Activated effector memory CD4-positive, alpha-beta T cell treated with Interleukin-2 at 50 U/mL for 16 hours (primary cell): ENCODE measurements at regions not wholly inside any gene's neighbourhood (a gene's known extent, or its start where the extent isn't known, plus 50 kb on each side); places are given as distances from the start of the nearest gene placed in this dataset.

Source experiments
- DNase-seq: peaks from one replicate; pipeline ENCODE4 v3.0.0-alpha.2; 2020

DNA sequence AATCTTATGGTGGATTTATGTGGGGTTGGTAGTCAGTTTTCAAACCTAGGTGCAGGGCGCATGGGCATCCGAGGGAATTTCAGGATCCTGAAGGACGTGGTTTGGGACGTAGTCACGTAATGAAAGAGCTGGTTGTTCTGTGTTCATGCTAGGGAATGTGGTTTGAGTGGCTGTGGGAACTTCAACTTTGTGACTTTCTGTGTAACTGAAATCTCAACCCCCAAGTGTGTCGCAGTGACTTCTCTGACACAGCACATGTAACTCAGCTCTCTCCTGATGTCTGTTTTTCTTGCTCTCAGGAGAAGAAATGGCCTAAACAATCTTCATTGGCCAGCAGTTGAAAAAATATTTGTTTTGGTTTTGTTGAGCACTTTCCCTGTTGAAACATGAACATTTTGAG is 199.0 kb downstream of the PTEN start:
- DNase-seq: no peak

DNA sequence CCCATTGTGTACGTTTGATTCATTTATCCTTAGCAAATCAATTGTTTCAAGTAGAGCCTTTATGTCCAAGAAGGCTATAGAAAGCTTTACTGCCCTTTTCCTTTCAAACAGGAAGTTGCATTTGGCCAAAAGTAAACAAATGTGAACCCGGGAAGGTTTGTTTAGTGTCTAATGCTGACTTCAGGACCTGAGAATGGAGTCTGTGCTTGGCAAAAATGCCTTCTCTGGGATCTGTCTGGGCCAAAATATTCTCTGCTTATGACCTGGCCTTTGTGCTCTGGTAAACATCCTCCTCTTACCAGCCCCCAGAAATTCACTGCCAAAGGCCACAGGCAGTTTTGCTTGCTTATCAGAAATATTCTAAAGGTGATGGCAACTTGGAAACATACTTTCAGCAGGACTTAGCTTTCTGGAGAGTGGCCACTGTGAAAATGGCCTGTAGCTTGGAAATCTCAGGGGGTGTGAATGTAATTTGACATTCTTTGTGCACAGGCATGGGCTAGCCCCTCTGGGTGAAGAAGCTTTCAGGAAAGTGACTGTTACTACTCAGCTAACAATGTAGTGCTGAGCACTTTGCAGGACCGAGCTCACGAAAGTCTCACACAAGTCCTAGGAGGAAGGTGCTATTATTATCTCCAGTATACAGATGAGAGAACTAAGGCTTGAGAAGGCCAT is 199.5 kb downstream of the PTEN start:
- DNase-seq: no peak

DNA sequence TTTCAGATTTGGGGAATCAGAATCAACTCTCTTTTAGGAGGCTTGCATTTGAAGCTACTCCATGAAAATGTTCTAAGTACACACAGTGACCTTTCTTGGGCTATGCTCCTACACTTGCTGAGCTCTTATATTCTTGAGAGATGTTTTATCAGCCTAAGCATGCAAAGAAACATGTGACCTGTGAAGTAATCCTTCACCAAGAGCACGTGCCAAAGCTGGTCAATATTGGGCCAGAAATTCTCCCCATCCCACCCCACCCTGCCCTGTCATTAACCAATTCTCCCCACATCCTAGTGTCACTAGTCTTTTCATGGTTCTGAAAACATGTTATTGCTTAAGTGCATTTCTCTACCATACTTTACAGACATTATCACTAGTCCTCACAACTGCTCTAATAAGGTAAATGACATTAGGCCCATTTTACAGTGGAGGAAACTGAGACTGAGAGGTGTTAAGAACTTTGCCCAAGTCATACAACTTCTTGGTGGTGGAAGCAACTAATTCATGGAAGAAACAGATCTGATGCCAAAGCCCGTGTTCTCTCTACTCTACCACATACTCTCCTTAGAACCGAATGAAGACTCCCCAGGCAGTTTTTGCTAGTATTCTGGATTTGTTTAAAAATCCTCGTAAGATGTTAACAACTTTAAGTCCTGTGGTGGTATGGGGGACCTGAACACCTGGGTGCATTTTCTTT is 200.6 kb downstream of the PTEN start:
- no peak for DNase-seq

DNA sequence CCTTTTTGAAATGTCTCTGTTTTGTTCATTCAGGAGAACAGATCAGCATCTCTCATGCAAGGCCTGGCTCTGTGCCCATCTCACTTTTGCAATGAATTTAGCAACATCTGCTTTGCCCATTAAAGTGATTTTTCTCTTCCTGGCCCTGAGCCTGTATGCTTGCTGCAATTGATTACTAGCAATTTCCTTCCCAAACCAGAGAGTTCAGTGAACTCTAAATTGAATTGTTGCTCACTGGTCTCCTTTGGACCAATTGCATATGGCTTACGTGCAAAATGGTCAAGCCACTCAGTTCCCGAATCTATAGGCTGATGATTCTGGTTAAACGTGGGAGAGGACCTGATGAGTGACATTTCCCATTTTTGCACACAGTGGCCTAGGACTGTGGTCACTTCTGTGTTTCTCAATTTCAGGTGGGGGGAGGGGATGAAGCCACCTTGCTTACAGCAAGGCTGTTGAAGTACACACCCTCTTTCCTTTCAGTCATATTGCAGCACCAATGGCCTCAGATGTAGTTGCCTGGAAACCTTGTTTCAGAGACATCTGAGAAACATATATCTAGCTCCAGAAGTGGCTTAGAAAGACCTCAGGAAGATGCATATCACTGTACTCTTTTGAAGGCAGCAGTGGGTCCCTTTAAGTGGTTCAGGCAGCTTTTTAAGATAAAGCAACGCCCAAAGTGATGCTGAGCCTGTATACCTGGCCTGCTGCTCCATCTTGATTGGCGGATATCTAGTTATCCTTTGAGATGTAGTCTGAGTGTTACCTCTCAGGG is 201.4 kb downstream of the PTEN start:
- no peak for DNase-seq

DNA sequence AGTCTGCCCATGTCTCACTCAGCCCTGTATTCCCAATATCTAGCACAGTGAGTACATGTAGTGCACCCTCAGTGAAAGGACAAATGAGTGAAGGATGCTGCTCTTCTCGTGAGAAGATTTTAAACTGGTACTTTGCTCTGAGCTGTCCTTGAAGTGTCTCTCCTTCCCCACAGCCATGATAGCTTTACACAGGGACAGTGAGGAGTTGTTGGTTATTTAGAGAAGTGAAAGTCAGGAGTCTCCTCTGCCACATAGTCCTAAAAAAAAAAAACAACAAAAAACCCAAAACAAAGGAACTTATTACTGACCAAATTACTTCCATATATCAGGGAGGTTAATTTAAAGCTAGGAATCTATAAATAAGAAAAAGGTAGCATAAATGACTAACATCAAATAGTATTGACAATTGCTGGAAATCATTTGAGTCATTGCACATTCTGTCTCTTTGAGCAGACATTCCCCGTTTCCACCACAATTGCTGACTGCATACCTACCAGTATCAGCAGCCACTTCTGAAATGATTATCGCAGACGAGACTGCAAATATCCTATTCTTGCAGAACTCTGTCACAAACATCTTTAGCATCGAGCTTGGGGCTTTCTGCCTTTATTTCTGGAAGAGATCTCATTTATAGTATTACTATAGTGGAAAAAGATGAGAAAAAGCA is 202.1 kb downstream of the PTEN start:
- DNase-seq: no peak

DNA sequence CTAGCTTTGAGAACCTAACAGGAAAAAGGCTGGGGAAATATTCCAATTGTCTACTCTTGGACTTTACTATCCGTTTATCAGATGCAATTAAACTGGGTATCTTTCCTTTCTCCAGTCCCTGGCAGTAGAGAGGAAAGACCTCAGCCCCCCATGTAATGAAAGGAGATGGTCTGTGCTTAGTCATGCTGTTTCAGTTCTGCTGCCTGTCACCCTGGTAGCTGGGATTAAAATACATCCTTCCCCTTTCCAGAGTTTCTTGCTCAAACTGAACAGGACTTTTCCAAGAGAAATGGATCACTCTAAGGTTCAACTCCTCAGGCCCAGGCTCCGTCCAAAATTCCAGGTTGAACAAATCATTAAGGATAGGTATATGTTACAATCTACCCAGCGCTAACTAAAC is 202.9 kb downstream of the PTEN start:
- DNase-seq: no peak

DNA sequence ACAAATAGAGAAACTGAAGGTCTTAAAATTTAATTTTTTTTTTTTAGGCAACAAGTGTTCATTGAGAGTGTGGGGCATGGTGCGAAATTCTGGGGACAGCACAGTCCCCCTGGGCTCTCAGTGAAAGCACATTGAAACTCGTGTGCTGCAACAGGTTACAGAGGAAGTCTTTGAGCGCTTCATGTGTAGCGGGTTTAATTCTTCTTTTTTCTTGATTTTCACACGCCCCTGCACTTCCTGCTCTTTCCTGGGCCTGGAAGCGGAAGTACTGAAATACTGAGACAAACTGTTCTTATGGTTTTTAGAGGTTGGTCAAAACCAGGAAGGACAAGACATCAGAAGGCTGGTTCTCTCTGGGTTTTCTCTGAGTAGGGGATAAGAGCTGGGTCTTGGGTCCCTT is 203.5 kb downstream of the PTEN start:
- DNase-seq: no peak

DNA sequence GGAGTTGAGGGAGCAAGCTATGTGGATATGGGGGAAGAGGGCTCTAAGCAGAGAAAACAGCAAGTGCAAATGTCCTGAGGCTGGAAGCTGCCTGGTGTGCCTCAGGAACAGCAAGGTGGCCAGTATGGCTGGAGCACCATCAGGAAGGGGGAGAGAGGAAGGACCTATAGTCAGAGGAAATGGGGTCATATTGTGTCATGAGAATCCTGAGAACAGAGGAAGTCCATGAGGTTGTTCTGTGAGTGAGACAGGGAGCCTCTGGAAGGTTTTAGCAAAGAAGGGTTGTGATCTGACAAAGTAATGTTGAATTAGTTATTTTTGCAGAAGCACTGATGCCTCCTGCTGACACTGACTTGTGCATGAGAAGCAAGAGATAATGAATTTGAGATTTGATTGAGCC is 204.3 kb downstream of the PTEN start:
- DNase-seq: no peak

DNA sequence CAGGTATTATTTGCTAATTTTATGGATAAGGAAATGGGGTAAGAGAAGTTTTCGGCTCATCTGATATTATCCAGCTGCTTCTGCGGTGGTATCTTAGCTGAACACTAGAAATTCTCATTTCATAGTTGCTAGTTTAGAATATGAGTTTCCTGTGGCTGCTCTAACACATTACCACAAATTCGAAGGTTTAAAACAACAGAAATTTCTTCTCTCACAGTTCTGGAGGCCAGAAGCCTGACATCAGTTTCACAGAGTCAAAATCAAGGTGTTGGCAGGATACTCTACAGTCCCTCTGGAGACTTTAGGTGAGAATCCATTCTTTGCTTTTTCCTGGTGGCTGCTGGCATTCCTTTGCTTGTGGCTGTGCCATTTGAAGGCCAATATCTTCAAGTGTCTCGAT is 205.9 kb downstream of the PTEN start:
- no peak for DNase-seq

DNA sequence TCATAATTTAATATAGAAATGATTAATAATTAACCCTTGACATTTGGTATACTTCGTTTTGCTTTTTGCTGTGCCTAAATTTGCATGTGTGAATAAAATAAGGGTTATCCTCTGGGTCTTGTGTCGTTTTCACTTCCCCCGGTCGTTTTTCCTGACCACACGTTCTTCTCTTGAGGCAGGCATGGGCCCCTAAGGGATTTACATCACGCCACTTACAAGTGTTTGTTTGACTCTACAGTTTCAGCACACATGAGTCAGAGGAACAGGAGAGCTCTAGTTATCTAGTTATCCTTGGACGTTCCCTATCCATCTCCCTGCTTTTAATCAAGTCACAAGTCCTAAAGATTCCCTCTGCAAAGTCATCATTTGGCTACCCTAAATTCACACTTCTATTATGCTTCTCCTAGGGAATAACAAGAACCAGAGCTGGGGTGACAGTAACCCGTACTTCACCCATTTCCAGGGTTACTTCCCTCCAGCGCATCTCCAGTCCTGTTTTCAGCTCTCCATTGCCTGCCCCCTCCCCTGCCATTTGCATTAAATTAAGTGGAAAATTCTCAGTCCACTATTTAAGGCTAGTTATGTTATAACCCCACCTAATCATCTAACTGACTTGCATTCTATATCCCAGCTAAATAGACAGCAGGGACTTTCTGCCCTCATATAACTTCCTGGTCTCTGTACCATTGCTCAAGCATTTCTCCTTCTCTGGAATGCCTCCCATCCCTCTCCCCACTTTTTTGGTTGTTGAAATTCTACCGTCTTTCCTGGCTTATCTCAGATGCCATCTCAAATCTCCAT is 206.9 kb downstream of the PTEN start:
- no peak for DNase-seq

DNA sequence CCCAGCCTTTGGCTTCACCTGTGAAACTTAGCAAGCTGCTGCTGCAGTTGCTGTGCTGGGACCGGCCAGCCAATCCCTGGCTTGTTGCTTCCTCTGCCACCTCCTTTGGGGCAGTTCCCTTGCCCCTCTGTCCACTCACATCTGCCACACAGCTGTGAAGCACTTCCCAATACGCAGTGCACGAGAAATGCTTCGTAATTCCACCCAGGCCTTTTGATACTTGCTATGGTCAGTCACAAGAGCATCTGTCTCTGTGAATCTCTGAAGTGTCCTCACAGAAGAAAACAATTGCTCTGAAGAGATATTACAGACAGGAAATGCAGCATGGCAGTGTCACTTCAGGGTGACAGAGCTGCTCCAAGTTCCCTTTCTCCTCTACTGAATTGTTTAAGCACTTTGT is 208.5 kb downstream of the PTEN start:
- DNase-seq: no peak

DNA sequence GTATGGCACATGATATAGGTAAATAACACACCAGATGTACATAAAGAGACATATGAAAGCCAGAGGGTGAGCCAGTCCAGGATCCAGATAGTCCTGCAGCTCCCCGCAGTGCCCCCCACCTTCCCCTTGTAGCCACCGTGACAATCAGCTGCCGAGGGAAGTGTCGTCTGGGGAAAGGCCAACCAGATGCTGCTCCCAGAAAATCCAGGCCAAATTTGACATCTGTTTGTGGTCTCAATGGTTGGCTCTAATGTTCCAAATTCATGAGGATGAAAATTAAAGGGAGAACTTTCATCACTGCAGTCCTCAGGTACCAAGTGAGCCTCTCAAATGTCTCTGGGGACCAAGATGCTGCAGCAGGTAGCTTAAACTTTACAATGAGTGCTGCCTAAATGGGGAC is 210.3 kb downstream of the PTEN start:
- DNase-seq: no peak

DNA sequence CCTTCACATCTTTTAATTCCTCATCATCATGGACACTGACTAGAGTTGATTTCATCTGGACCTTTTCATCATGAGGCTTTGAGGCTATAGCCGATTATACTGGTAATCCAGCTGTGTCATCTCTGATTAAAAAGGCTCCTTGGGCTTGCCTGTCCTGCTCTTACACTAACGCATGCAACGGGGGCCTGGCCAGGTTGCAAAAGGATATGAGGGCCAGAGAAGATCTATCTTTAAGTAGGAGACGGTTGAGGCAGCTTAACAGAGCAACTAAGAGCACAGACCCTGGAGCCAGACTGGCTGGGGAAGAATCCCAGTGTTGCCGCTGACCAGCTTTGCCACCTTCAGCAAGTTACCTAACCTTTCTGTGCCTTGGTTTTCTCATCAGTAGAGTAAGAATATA is 211.5 kb downstream of the PTEN start:
- no peak for DNase-seq

DNA sequence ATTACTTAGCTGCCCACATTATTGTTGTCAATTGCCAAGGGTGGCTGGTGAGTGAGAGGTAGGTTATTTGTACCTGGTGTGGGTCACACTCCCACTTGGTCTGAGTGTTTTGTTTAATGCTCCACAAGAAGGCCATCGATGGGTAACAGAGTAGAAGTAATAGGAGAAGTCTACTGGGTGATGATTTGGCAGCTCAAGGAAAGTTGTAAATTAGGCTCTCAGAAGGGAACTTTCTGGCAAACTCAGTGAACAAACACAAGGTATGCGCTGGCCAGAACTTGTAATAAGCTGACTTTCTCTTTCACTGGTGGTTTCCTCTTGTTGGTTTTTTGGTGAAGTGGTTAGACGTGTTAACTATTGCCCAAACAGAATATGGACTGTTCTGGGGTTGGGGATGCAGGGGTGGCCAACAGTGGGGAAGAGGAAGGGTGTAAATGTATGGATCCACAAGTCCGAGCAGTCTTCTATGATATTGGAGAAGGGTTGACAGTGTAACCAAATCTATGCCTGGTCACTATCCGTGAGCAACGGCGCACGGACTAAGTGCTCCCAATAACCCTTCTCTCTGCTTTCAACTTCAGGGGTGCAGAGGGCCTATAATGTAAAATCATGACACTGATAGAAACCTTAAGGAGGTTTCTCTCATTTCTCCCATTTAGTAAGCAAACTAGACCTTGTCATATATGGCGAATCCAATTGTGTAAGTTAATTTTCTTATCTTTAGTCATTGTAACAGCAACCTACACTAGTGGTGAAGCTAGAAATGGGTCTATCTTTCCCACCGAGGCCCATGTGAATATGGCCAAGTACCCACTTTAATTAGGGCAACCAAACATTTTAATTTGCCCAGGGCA is 212.8 kb downstream of the PTEN start:
- no peak for DNase-seq

DNA sequence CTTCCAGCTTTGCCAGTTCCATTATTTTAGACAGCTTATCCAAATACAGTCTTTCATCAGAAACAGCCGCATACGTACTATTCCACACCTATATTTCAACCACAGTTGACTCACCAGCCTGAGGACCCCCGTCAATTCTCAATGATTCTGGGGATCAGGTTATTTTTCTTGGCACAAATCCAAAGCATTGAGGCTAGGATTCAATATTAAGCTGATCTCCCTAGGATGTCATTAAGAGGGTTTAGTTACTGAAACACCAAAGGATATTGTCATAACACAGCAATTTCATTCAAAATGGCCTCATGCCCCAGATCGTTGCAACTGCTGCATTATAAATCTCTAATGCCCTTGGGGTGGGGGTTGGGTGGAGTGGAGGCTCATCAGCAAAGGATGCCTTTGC is 214.6 kb downstream of the PTEN start:
- no peak for DNase-seq

DNA sequence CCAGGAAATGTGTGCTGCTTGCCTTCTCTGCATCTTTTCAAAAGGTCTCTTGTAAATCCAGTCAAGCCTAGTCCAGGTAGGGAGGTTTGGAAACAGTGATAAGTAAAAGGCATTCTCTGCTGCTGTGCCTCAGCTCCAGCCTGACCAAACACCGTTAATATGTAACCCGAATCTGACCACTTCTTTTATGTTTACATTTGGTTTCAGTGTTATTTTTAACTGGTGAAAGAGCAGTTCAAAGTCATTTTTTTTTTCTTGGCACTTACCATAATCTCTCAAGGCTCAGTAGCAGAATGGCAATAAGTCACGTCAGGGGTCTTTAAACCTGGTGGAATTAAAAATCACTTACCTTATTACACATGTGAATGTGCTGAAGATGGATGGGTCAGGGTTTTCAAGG is 216.8 kb downstream of the PTEN start:
- DNase-seq: no peak

DNA sequence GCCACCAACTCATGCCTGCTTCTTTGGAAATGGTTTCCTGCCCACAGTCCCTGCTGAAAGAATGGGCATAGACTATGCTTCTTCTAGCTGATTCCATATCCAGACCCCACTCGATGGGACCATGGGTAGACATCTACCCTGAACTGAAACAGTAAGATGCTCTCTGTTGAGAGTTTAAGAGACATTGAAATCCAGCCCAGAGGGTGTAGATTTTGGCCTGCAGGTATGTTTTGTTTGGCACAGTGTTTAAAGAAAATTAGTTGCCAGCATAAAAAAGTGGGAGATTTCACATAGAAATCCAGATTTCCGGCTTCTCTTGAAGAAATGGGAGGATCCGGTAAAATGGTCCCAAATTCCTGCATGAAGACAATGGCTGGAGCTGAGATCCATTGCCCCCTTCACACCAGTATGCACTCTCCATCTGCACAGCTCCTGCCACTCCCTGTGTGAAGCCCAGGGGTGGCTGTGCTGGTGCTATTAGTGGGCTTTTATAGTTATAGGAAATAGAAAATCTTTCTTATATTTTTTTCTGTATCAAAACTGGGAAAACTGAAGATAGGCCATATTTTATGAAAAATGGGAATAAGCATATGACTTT is 218.1 kb downstream of the PTEN start:
- no peak for DNase-seq

DNA sequence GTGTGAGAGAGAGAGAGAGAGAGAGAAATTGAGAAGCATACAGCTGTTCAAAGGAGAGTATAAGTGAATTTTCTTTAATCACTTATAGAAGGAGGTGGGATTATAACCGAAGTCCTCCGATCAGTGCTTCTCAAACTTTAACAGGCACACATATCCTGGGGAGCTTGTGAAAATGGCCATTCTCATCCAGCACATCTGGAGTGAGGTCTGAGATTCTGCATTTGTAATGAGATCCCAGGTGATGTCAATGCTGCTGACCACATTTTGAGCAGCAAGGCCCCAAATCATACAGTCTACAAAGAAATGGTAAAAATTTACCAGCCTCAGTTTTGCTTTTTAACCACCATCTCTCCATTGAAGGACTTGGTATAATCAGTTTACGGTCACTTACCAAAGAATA is 219.0 kb downstream of the PTEN start:
- no peak for DNase-seq

DNA sequence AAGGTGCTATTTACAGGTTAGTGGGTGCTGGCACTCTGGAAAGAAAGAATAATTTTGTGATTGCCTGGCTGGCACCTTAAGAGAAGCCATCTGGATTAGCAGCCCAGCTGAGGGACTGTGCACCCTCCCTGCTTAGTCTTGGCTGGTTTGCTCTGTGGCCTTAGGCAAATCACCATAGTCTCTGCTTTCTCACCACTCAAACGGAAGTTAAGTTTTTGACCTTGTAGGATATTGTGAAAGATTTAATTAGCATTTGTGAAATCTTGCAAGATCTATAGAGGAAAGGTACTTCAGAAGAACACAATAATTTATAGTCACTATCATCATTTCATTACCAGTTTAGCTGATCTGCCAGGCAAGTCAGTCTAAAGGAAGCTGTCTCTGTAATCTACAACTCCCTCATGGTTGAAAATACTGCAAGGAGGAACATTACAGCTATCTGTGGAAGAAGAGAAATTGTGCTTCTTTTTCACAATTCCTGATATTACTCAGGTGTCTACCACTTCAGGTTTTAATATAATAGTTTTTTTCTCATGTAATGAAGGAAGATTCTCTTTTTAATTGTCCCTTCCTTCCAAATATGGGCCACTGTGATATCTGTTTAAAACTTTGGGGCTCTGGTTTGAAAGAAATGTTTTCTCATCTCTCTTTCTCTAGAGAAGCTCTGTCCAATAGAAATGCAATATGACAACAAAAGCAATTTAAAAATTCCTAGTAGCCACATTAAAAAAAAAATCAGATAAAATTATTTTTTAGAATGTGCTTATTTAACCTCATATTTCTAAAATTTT is 219.6 kb downstream of the PTEN start:
- no peak for DNase-seq

DNA sequence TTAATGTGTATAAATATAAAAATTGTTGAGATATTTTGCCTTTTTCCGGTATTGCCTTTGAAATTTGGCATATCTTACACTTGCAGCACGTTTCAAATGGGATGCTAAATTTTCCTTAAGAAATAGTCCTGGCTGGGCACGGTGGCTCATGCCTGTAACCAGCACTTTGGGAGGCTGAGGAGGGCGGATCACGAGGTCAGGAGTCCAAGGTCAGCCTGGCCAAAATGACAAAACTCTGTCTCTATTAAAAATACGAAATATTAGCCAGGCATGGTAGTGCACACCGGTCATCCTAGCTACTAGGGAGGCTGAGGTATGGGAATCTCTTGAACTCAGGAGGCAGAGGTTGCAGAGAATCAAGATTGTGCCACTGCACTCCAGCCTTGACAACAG is 220.2 kb downstream of the PTEN start:
- no peak for DNase-seq
